ENCODE measurements at regions not wholly inside any gene's neighbourhood (a gene's known extent, or its start where the extent isn't known, plus 50 kb on each side); places are given as distances from the start of the nearest gene placed in this dataset.

GRCh38 chr1:67482733-67483482, 52.7 kb upstream of the SERBP1 start:
- in situ Hi-C loops (cut with MboI; ENCODE audit: low sequenced_read_pairs), result no loop called here

GRCh38 chr1:67484492-67484891, 54.3 kb upstream of the SERBP1 start:
- in situ Hi-C loops (cut with MboI; ENCODE audit: low sequenced_read_pairs), result no loop called here

- in situ Hi-C loops (cut with MboI; ENCODE audit: low sequenced_read_pairs), result no loop called here
These were observed 55.0 kb upstream of the SERBP1 start for GRCh38 chr1:67485046-67485811.

- in situ Hi-C loops (cut with MboI; ENCODE audit: low sequenced_read_pairs), result no loop called here
These were observed 59.4 kb upstream of the SERBP1 start for GRCh38 chr1:67489643-67490042.

- in situ Hi-C loops (cut with MboI; ENCODE audit: low sequenced_read_pairs), result no loop called here
These were observed 61.1 kb upstream of the SERBP1 start for GRCh38 chr1:67491280-67491679.

GRCh38 chr1:67493148-67493547, 62.9 kb upstream of the SERBP1 start:
- in situ Hi-C loops (cut with MboI; ENCODE audit: low sequenced_read_pairs), result no loop called here

GRCh38 chr1:67495327-67495726, 65.1 kb upstream of the SERBP1 start:
- in situ Hi-C loops (cut with MboI; ENCODE audit: low sequenced_read_pairs), result no loop called here

- in situ Hi-C loops (cut with MboI; ENCODE audit: low sequenced_read_pairs), result no loop called here
These were observed 66.1 kb upstream of the SERBP1 start for GRCh38 chr1:67496329-67496728.

GRCh38 chr1:67500413-67500959, 70.3 kb upstream of the SERBP1 start:
- in situ Hi-C loops (cut with MboI; ENCODE audit: low sequenced_read_pairs), result loop anchor here (25.0 kb wide), 1 partner anchor 738 kb away; the partner anchor contains the start of gene DYNLT5

- in situ Hi-C loops (cut with MboI; ENCODE audit: low sequenced_read_pairs), result loop anchor here (25.0 kb wide), 1 partner anchor 742 kb away; the partner anchor contains the start of gene DYNLT5
These were observed 73.8 kb upstream of the SERBP1 start for GRCh38 chr1:67503974-67504373.

- in situ Hi-C loops (cut with MboI; ENCODE audit: low sequenced_read_pairs), result loop anchor here (25.0 kb wide), 1 partner anchor 751 kb away; the partner anchor contains the start of gene DYNLT5
These were observed 83.4 kb upstream of the SERBP1 start for GRCh38 chr1:67513392-67514294.

GRCh38 chr1:67514300-67514699, 84.1 kb upstream of the SERBP1 start:
- in situ Hi-C loops (cut with MboI; ENCODE audit: low sequenced_read_pairs), result loop anchor here (25.0 kb wide), 1 partner anchor 752 kb away; the partner anchor contains the start of gene DYNLT5

- in situ Hi-C loops (cut with MboI; ENCODE audit: low sequenced_read_pairs), result loop anchor here (25.0 kb wide), 1 partner anchor 752 kb away; the partner anchor contains the start of gene DYNLT5
These were observed 84.6 kb upstream of the SERBP1 start for GRCh38 chr1:67514786-67515185.

GRCh38 chr1:67515324-67516080, 85.3 kb upstream of the SERBP1 start:
- in situ Hi-C loops (cut with MboI; ENCODE audit: low sequenced_read_pairs), result loop anchor here (25.0 kb wide), 1 partner anchor 753 kb away; the partner anchor contains the start of gene DYNLT5

- in situ Hi-C loops (cut with MboI; ENCODE audit: low sequenced_read_pairs), result loop anchor here (25.0 kb wide), 1 partner anchor 755 kb away; the partner anchor contains the start of gene DYNLT5
These were observed 86.8 kb upstream of the SERBP1 start for GRCh38 chr1:67517046-67517445.

GRCh38 chr1:67522001-67522441, 91.8 kb upstream of the SERBP1 start:
- in situ Hi-C loops (cut with MboI; ENCODE audit: low sequenced_read_pairs), result loop anchor here (25.0 kb wide), 1 partner anchor 760 kb away; the partner anchor contains the start of gene DYNLT5

GRCh38 chr1:67522793-67523192, 92.6 kb upstream of the SERBP1 start:
- in situ Hi-C loops (cut with MboI; ENCODE audit: low sequenced_read_pairs), result loop anchor here (25.0 kb wide), 1 partner anchor 760 kb away; the partner anchor contains the start of gene DYNLT5

GRCh38 chr1:67524143-67525052, 94.2 kb upstream of the SERBP1 start:
- in situ Hi-C loops (cut with MboI; ENCODE audit: low sequenced_read_pairs), result loop anchor here (25.0 kb wide), 1 partner anchor 762 kb away; the partner anchor contains the start of gene DYNLT5
